ENCODE measurements at regions not wholly inside any gene's neighbourhood (a gene's known extent, or its start where the extent isn't known, plus 50 kb on each side); places are given as distances from the start of the nearest gene placed in this dataset.

GRCh38 chr11:95647871-95648270 is 141.7 kb downstream of the FAM76B start:
- H3K4me3 Mint-ChIP-seq: no peak overlapping the region
- Histone ChIP-seq H2AFZ (ENCODE audit: insufficient read depth, low read depth, low read length, poor library complexity, severe bottlenecking) (no peak overlapping the region), H3K4me2 (replicated peaks; ENCODE audit: low read depth, low read length, poor library complexity, severe bottlenecking) (no peak overlapping the region), H3K4me3 (ENCODE audit: control extremely low read depth in 1 of 5, extremely low read depth in 1 of 5, insufficient read depth in 1 of 5, low read depth in 2 of 5, low read length in 4 of 5) (no peak overlapping the region), H4K20me1 (ENCODE audit: control insufficient read depth, insufficient read depth, low read length, poor library complexity, severe bottlenecking) (no peaks in the 10 kb centered on the region), H3K36me3 (replicated peaks in 1 of 2; ENCODE audit: control extremely low read depth in 1 of 2, control insufficient read depth in 1 of 2, extremely low read depth in 1 of 2, insufficient read depth in 2 of 2, low read length in 1 of 2) (no peaks in the 10 kb centered on the region), H3K9me3 (ENCODE audit: control extremely low read depth in 1 of 3, control insufficient read depth in 2 of 3, insufficient read depth in 1 of 3, low read length in 2 of 3) (no peaks in the 10 kb centered on the region), H3K27ac (ENCODE audit: low read length in 2 of 2) (no peak overlapping the region), H3K79me2 (ENCODE audit: control insufficient read depth, insufficient read depth, low read length) (no peaks in the 10 kb centered on the region), H3K27me3 (replicated peaks in 1 of 4; ENCODE audit: control extremely low read depth in 1 of 4, control insufficient read depth in 3 of 4, insufficient read depth in 4 of 4, low read length in 3 of 4) (peaks cover 0 to 2% (median 0%) of the 10 kb centered on the region in 4 experiments), H3K4me1 (ENCODE audit: control insufficient read depth in 2 of 2, insufficient read depth in 2 of 2, low read length in 2 of 2) (peaks cover 0 to 3% of the 10 kb centered on the region in 2 donors), H3K9ac (ENCODE audit: low read length) (no peak overlapping the region)
- ChIA-PET POLR2A (no interaction called here), CTCF (no interaction called here)
- WGBS (ENCODE audit: insufficient coverage): no CpG with 5 or more reads among the region's 2 CpGs
- intact Hi-C loops (cut with micrococcal nuclease): no loop called here
- ATAC-seq (ENCODE audit: low read depth): no peak
- no peak overlapping the region for H3K27ac Mint-ChIP-seq
- no peak for TF ChIP-seq EZH2 (IDR thresholded peaks at IDR 0.05; ENCODE audit: borderline replicate concordance, insufficient read depth, low read depth, low read length, poor library complexity, severe bottlenecking)
- no peak for TF ChIP-seq CTCF (IDR thresholded peaks at IDR 0.05)
- no peaks in the 10 kb centered on the region for H3K9me3 Mint-ChIP-seq (ENCODE audit: insufficient read depth)
- no peak for DNase-seq
- H3K27me3 Mint-ChIP-seq: no peaks in the 10 kb centered on the region
- H3K4me1 Mint-ChIP-seq: peaks cover 4% of the 10 kb centered on the region

- H3K4me1 ChIP-seq (ENCODE audit: control insufficient read depth in 2 of 2, insufficient read depth in 2 of 2, low read length in 2 of 2): peaks cover 0 to 3% of the 10 kb centered on the region in 2 donors
Measured at GRCh38 chr11:95647355-95647754, 142.2 kb downstream of the FAM76B start.

More at GRCh38 chr11:95647355-95647754, 142.2 kb downstream of the FAM76B start:
- Histone ChIP-seq H2AFZ (ENCODE audit: insufficient read depth, low read depth, low read length, poor library complexity, severe bottlenecking) (no peak overlapping the region), H3K36me3 (replicated peaks in 1 of 2; ENCODE audit: control extremely low read depth in 1 of 2, control insufficient read depth in 1 of 2, extremely low read depth in 1 of 2, insufficient read depth in 2 of 2, low read length in 1 of 2) (no peaks in the 10 kb centered on the region), H4K20me1 (ENCODE audit: control insufficient read depth, insufficient read depth, low read length, poor library complexity, severe bottlenecking) (no peaks in the 10 kb centered on the region), H3K9ac (ENCODE audit: low read length) (no peak overlapping the region), H3K79me2 (ENCODE audit: control insufficient read depth, insufficient read depth, low read length) (no peaks in the 10 kb centered on the region), H3K9me3 (ENCODE audit: control extremely low read depth in 1 of 3, control insufficient read depth in 2 of 3, insufficient read depth in 1 of 3, low read length in 2 of 3) (no peaks in the 10 kb centered on the region), H3K27me3 (replicated peaks in 1 of 4; ENCODE audit: control extremely low read depth in 1 of 4, control insufficient read depth in 3 of 4, insufficient read depth in 4 of 4, low read length in 3 of 4) (peaks cover 0 to 2% (median 0%) of the 10 kb centered on the region in 4 experiments), H3K4me2 (replicated peaks; ENCODE audit: low read depth, low read length, poor library complexity, severe bottlenecking) (no peak overlapping the region), H3K27ac (ENCODE audit: low read length in 2 of 2) (no peak overlapping the region), H3K4me3 (ENCODE audit: control extremely low read depth in 1 of 5, extremely low read depth in 1 of 5, insufficient read depth in 1 of 5, low read depth in 2 of 5, low read length in 4 of 5) (no peak overlapping the region)
- WGBS (ENCODE audit: insufficient coverage): no CpG with 5 or more reads among the region's 1 CpG
- ATAC-seq (ENCODE audit: low read depth): no peak
- DNase-seq: no peak
- ChIA-PET CTCF (no interaction called here), POLR2A (no interaction called here)
- no peak overlapping the region for H3K4me3 Mint-ChIP-seq
- H3K27me3 Mint-ChIP-seq: no peaks in the 10 kb centered on the region
- no peaks in the 10 kb centered on the region for H3K9me3 Mint-ChIP-seq (ENCODE audit: insufficient read depth)
- TF ChIP-seq CTCF (IDR thresholded peaks at IDR 0.05): no peak
- TF ChIP-seq EZH2 (IDR thresholded peaks at IDR 0.05; ENCODE audit: borderline replicate concordance, insufficient read depth, low read depth, low read length, poor library complexity, severe bottlenecking): no peak
- H3K27ac Mint-ChIP-seq: no peak overlapping the region
- intact Hi-C loops (cut with micrococcal nuclease): no loop called here
- H3K4me1 Mint-ChIP-seq: peaks cover 5% of the 10 kb centered on the region

All from B cell (primary cell).